ENCODE measurements at regions not wholly inside any gene's neighbourhood (a gene's known extent, or its start where the extent isn't known, plus 50 kb on each side); places are given as distances from the start of the nearest gene placed in this dataset.

DNA sequence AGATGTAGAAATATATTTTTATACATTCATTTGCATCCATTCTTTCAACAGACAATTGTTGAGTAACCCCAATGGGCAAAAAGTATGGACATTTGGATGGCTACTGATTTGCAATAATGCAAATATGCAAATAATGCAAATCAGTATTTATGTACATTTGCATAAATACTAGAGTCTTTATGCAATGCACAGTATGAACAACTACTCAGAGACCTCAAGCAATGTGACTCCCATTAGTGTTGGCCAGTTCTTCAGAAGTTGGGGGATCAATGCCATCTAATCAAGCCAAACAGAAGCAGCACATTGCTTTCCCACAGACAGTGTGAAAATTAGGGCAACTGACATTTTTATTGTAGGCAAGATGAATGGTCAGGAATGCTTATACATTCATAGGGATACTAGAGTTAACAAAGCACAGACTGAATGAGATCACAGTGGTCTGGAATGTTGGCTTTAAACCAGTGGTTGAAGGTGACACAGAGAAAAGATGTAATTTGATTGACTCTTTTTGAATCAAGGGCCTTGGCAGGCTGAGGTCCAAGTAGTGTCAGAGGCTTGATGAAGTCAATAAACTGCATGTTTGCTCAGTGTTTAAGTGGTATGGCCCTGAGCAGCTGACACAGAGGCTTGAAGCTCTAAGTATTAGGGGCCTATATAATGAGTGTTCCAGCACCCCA, 256.6 kb downstream of the CTH start:
- H3K4me3 ChIP-seq (ENCODE audit: low read depth, low read length) = no peak overlapping the region
- TF ChIP-seq, protein P1, sequence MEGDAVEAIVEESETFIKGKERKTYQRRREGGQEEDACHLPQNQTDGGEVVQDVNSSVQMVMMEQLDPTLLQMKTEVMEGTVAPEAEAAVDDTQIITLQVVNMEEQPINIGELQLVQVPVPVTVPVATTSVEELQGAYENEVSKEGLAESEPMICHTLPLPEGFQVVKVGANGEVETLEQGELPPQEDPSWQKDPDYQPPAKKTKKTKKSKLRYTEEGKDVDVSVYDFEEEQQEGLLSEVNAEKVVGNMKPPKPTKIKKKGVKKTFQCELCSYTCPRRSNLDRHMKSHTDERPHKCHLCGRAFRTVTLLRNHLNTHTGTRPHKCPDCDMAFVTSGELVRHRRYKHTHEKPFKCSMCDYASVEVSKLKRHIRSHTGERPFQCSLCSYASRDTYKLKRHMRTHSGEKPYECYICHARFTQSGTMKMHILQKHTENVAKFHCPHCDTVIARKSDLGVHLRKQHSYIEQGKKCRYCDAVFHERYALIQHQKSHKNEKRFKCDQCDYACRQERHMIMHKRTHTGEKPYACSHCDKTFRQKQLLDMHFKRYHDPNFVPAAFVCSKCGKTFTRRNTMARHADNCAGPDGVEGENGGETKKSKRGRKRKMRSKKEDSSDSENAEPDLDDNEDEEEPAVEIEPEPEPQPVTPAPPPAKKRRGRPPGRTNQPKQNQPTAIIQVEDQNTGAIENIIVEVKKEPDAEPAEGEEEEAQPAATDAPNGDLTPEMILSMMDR (IDR thresholded peaks at IDR 0.05; ENCODE audit: borderline replicate concordance, insufficient read depth, low read depth, low read length) = no peak

DNA sequence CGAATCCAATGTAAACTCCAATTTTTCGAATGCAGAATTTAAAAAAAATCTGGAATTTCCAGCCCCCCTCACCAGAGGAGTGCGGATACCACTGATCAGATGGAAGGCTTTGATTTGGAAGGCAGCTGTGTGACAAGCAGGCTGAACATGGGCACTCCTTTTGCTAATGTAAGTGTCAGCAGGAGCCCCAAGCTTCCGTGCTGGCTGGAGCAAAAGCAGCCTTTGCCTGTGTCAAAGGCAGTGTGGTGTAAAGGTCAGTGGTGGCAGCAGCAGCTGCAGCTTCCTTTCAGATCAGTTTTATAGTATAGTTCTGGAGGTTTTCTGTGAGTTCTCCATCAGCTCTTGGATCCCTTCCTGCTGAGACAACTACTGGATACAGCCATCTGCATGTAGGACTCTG, 259.9 kb downstream of the CTH start:
- no peak overlapping the region for H3K4me3 ChIP-seq (ENCODE audit: low read depth, low read length)
- TF ChIP-seq, protein P1 (IDR thresholded peaks at IDR 0.05; ENCODE audit: borderline replicate concordance, insufficient read depth, low read depth, low read length) = no peak

DNA sequence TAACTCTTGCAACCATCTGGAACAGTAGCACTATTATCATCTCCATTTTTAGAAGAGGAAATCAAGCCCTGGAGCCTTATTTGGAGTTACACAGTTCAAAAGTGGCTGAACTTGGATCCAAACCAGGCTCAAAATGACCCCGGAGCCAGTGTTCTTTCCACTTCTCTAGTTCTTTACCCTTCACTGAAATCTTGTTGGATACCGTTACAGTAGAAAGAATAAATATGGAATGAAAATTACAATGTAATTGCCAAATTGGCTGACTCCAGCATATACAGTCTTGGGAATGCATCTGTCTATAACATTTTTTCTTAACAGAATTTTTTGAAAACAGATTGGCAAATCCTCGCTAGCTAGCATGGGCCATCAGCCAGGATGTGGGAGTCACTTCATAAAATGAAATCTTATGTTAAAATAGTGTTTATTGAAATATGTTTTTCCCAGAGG, 261.4 kb downstream of the CTH start:
- TF ChIP-seq, protein P1 (IDR thresholded peaks at IDR 0.05; ENCODE audit: borderline replicate concordance, insufficient read depth, low read depth, low read length) = no peak
- no peak overlapping the region for H3K4me3 ChIP-seq (ENCODE audit: low read depth, low read length)

DNA sequence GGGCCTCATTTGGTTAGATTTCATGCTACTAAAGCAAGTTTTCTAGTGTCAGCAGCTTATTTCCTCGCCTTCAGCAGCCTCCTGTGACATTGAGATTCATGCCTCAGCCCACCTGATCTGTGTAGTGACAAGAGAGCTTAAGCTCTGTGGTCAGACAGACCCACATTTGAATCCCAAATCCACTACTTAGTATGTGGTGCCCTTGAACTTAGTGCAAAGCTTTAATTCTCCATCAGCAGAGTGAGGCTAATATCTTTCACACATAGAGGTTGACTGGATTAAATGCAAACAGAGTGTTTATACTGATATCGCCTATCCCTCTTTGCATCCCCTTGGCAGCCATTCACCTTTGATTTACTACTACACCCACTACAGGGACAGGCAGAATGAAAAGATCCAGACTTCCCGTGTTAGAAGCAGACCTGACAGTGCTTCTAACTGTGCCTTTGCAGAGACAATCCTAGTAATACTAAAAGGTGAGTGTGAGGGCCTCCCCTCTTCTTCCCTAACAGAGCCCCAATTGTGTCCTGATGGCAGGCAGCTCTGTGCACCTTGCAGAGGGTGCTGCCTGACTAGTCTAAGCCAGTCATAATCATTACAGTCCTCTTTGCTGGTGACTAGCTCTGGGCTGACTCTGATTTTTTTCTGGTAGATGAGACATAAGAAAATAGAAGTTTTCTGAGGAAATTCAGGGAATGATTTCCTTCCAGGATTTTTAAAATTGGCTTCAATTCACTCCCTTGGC, 264.0 kb downstream of the CTH start:
- TF ChIP-seq, protein P1 (IDR thresholded peaks at IDR 0.05; ENCODE audit: borderline replicate concordance, insufficient read depth, low read depth, low read length) = no peak
- H3K4me3 ChIP-seq (ENCODE audit: low read depth, low read length) = no peak overlapping the region

DNA sequence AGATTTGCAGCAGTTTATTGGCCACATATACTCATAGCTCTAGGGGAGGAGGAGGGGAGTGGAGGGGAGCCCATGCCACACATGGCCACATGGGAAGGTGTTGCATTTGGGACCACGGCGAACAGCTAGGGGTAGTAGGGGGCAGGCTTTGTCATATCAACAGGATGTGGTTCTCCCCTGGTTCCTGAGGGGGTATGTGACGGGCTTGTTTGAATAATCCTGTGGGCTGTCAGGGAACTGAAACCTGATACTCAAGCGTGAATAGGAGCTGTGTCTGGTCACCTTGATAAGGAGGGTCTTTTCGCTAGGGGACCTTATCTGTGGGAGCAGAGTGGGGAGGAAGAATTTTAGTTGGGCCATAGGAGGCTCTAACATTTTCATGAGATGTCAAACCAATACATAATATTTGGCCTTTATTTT, 264.7 kb downstream of the CTH start:
- TF ChIP-seq, protein P1 (IDR thresholded peaks at IDR 0.05; ENCODE audit: borderline replicate concordance, insufficient read depth, low read depth, low read length) = no peak
- no peak overlapping the region for H3K4me3 ChIP-seq (ENCODE audit: low read depth, low read length)

DNA sequence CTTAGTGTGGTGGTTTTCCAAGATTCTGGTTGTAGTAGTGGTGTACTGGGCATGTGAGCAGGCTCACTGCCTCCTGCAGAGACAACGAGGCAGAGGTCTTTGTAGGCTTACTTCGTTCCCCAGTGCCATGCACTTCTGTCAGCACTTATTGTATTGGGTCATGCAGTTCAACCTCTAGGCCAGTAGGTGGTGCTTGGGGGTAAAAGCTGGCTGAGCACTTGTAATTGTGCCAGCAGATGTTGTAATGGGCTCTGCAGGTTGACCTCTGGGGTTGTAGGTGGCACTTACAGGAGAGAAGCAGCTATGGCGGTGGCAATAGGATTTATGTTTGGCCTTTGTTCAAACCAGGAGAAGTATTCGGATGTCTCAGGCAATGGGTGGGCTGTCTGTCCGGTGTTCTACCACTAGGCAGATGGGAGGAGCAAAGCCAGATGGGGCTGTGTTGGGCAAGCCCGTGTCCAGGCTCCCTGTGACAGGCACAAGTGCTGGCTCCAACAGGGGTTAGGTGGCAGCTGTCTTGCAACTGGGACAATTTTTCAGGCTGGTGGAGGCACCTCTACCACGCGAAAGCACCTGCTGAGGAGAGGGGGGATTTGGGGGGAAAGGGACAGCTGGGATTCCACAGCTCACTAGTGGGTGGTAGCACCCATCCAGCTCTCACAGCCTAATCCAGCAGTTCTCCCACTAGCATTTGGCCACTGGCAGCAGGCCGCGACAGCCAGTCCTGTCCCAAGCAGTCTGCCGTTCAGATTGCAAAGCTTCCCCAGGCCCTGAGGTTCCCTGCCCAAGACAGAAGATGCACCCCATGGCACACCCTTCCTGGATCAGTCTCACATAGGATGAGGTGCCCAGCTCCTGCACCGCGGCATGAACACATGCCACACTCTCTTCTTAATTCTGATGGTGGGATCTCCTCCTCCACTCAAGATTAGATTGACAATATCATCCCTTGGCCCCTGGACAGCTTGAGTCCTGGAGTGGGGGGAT, 274.5 kb downstream of the CTH start:
- no peak overlapping the region for H3K4me3 ChIP-seq (ENCODE audit: low read depth, low read length)
- TF ChIP-seq, protein P1 (IDR thresholded peaks at IDR 0.05; ENCODE audit: borderline replicate concordance, insufficient read depth, low read depth, low read length) = peak; percentile 90

Measured in GM12875 (cell line).